ENCODE measurements at regions not wholly inside any gene's neighbourhood (a gene's known extent, or its start where the extent isn't known, plus 50 kb on each side); places are given as distances from the start of the nearest gene placed in this dataset.

DNA sequence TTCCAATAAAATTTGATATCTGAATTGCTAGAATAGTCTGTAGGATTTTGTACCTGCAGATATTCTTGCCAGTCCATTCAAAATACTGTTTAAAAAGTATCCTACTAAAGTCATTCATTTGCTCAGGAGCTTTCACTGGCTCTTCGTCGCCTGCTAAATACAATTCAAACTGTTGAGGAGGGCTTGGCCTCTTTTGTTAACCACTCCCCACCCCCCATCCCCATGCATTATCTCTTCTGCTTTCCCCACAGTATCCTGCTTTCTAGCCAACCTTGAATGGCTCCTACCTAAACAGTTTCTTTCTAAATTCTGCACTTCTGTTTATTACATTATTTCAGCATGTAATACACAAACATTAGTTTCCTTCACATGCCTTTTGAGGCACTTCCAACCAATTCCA is 230.8 kb downstream of the CPE start:
- TF ChIP-seq SIN3A (IDR thresholded peaks at IDR 0.05; ENCODE audit: borderline replicate concordance, insufficient read depth, low read length) (no peak), FOXP2 (optimal IDR thresholded peaks at IDR 0.05; ENCODE audit: borderline replicate concordance, extremely low read depth, extremely low read length, insufficient read depth) (no peak), TAF1 (IDR thresholded peaks at IDR 0.05; ENCODE audit: borderline replicate concordance, insufficient read depth, low read length) (no peak), POLR2AphosphoS5 (IDR thresholded peaks at IDR 0.05; ENCODE audit: low read depth, low read length) (no peak)
- TF ChIP-seq, protein P1, sequence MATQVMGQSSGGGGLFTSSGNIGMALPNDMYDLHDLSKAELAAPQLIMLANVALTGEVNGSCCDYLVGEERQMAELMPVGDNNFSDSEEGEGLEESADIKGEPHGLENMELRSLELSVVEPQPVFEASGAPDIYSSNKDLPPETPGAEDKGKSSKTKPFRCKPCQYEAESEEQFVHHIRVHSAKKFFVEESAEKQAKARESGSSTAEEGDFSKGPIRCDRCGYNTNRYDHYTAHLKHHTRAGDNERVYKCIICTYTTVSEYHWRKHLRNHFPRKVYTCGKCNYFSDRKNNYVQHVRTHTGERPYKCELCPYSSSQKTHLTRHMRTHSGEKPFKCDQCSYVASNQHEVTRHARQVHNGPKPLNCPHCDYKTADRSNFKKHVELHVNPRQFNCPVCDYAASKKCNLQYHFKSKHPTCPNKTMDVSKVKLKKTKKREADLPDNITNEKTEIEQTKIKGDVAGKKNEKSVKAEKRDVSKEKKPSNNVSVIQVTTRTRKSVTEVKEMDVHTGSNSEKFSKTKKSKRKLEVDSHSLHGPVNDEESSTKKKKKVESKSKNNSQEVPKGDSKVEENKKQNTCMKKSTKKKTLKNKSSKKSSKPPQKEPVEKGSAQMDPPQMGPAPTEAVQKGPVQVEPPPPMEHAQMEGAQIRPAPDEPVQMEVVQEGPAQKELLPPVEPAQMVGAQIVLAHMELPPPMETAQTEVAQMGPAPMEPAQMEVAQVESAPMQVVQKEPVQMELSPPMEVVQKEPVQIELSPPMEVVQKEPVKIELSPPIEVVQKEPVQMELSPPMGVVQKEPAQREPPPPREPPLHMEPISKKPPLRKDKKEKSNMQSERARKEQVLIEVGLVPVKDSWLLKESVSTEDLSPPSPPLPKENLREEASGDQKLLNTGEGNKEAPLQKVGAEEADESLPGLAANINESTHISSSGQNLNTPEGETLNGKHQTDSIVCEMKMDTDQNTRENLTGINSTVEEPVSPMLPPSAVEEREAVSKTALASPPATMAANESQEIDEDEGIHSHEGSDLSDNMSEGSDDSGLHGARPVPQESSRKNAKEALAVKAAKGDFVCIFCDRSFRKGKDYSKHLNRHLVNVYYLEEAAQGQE (IDR thresholded peaks at IDR 0.05; ENCODE audit: insufficient read depth in 1 of 2, low read depth in 2 of 2, low read length in 2 of 2), result no peak

DNA sequence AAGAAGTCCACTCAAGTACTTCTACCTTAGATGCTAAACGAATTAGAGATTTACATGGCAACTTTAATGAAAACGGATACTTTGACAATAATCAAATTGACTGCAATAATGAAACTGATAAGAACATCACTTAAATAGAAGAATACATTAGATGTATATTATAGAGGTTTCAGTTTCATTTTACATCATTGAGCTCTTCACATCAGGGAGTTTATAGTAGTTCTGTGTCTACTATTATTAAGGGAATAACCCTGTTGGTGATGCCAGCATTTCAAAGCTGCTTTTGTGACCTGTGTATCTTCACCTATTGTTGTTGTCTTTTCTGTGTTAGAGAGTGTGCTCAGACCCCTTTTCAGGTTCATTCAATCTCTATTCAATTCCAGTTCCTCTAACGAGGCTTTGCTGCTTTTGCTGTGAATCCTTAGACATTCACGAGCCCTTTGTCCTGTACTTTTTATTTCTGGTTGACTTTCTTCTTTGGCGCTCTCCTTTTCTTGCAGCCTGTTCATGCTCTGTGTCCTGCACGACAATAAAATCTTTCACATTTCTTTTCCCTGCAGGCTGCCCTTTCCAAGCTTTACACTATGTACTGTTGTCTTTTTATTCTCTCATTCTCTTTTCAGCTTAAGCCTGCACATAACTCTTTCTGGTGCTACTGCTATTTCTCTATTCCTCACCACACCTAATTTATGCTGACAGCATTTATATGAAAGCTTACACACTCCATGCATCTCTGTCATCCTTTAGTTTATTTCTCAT is 232.1 kb downstream of the CPE start:
- TF ChIP-seq TAF1 (IDR thresholded peaks at IDR 0.05; ENCODE audit: borderline replicate concordance, insufficient read depth, low read length), result no peak
- TF ChIP-seq POLR2AphosphoS5 (IDR thresholded peaks at IDR 0.05; ENCODE audit: low read depth, low read length), result no peak

DNA sequence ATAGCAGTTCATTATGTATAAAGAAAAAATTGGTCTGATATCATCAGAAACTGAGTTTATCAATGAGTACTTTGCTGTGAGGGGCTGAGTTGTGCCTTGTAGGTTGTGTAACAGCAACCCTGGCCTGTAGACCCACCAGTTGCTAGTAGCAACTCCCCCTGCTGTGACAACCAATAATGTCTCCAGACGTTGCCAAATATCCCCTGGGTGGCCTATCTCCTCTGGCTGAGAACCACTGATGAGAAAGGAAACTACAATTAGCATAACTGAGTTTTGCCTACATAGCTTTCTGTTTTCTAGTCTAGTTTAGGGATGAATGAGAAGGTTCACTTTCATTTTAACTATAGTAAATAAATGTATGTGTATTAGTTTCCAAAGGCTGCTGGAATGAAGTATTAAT is 234.1 kb downstream of the CPE start:
- TF ChIP-seq TAF1 (IDR thresholded peaks at IDR 0.05; ENCODE audit: borderline replicate concordance, insufficient read depth, low read length) (no peak), SIN3A (IDR thresholded peaks at IDR 0.05; ENCODE audit: borderline replicate concordance, insufficient read depth, low read length) (no peak), POLR2AphosphoS5 (IDR thresholded peaks at IDR 0.05; ENCODE audit: low read depth, low read length) (no peak), FOXP2 (optimal IDR thresholded peaks at IDR 0.05; ENCODE audit: borderline replicate concordance, extremely low read depth, extremely low read length, insufficient read depth) (no peak)
- TF ChIP-seq, protein P1 (IDR thresholded peaks at IDR 0.05; ENCODE audit: insufficient read depth in 1 of 2, low read depth in 2 of 2, low read length in 2 of 2), result no peak

DNA sequence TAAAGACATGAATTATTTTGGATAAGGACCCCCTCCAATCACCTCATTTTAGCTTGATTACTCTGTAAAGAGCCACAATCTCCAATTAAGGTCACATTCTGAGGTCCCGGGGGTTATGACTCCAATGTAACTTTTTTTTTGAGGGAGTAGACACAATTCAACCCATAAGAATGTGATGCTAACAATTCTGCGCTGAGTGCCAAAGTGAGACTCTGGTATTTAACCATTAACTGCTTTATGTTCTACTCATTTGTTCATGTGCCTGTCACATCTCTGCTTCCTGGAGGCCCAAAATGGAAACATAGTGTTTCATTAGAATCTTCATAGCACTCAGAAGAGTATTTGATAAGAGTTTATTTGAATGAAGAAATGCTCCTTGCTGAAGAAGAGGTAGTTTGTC is 234.8 kb downstream of the CPE start:
- TF ChIP-seq SIN3A (IDR thresholded peaks at IDR 0.05; ENCODE audit: borderline replicate concordance, insufficient read depth, low read length) (no peak), TAF1 (IDR thresholded peaks at IDR 0.05; ENCODE audit: borderline replicate concordance, insufficient read depth, low read length) (no peak), FOXP2 (optimal IDR thresholded peaks at IDR 0.05; ENCODE audit: borderline replicate concordance, extremely low read depth, extremely low read length, insufficient read depth) (no peak), POLR2AphosphoS5 (IDR thresholded peaks at IDR 0.05; ENCODE audit: low read depth, low read length) (no peak)
- TF ChIP-seq, protein P1 (IDR thresholded peaks at IDR 0.05; ENCODE audit: insufficient read depth in 1 of 2, low read depth in 2 of 2, low read length in 2 of 2), result no peak

DNA sequence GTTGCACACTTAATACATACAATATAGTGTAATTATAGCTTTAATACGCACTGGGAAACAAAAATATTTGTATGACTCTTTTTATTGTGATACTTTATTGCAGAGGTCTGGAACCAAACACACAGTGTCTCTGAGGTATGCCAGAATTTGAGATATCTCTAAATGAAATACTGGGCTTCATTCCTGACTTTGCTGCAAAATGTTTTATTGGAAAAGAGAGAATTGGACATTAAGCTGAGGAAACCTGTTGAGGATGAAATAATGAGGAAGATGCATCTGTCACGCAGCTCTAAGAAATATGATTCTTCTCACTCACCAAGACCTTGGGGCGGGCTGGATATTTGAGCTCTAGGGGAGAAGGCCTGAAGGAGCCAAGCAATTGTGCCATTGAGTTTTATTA is 242.1 kb downstream of the CPE start:
- TF ChIP-seq TAF1 (IDR thresholded peaks at IDR 0.05; ENCODE audit: borderline replicate concordance, insufficient read depth, low read length) (no peak), FOXP2 (optimal IDR thresholded peaks at IDR 0.05; ENCODE audit: borderline replicate concordance, extremely low read depth, extremely low read length, insufficient read depth) (no peak), POLR2AphosphoS5 (IDR thresholded peaks at IDR 0.05; ENCODE audit: low read depth, low read length) (no peak), SIN3A (IDR thresholded peaks at IDR 0.05; ENCODE audit: borderline replicate concordance, insufficient read depth, low read length) (no peak)
- TF ChIP-seq, protein P1 (IDR thresholded peaks at IDR 0.05; ENCODE audit: insufficient read depth in 1 of 2, low read depth in 2 of 2, low read length in 2 of 2), result no peak

Measured in PFSK-1 (cell line).